ENCODE measurements at regions not wholly inside any gene's neighbourhood (a gene's known extent, or its start where the extent isn't known, plus 50 kb on each side); places are given as distances from the start of the nearest gene placed in this dataset.

DNA sequence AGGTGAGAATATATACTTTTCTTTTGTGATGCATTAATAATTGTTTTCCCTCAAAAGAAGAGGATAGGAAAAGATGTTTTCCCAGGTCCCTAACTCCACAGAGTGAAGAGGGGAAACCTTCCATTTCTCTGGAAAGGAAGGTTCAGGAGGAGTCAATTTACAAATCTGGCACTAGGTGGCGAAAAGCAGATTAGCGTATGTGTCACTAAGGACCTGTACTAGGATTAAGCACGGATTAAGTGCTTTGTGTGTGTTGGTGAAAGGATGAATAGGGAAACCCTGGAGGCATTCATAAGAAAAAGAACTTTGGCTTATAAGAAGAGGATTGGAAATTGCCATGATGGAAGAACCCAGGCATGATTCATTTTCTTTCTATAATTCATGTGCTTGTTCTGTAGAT lies 410.1 kb upstream of the PLXNA2 start:
- TF ChIP-seq, protein P1, sequence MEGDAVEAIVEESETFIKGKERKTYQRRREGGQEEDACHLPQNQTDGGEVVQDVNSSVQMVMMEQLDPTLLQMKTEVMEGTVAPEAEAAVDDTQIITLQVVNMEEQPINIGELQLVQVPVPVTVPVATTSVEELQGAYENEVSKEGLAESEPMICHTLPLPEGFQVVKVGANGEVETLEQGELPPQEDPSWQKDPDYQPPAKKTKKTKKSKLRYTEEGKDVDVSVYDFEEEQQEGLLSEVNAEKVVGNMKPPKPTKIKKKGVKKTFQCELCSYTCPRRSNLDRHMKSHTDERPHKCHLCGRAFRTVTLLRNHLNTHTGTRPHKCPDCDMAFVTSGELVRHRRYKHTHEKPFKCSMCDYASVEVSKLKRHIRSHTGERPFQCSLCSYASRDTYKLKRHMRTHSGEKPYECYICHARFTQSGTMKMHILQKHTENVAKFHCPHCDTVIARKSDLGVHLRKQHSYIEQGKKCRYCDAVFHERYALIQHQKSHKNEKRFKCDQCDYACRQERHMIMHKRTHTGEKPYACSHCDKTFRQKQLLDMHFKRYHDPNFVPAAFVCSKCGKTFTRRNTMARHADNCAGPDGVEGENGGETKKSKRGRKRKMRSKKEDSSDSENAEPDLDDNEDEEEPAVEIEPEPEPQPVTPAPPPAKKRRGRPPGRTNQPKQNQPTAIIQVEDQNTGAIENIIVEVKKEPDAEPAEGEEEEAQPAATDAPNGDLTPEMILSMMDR (conservative IDR thresholded peaks at IDR 0.05 in 1 of 2, IDR thresholded peaks at IDR 0.05 in 1 of 2; ENCODE audit: extremely low read depth in 1 of 2, insufficient read depth in 1 of 2, low read depth in 1 of 2, low read length in 2 of 2) = peak; percentile 61 to 64
- no peak for TF ChIP-seq EZH2 (IDR thresholded peaks at IDR 0.05; ENCODE audit: borderline replicate concordance, low read length)
